SK-N-SH treated with all-trans-retinoic acid at 6 μM for 48 hours (cell line): ENCODE measurements at regions not wholly inside any gene's neighbourhood (a gene's known extent, or its start where the extent isn't known, plus 50 kb on each side); places are given as distances from the start of the nearest gene placed in this dataset.

Source experiments
- ARNTL ChIP-seq: fragments of 450-650 bp; formaldehyde crosslinking; IDR thresholded peaks from 2 replicates; pipeline ENCODE4 v1.5.0; 2020; ENCODE audit warnings: low read depth, mild to moderate bottlenecking, moderate library complexity, borderline replicate concordance
- CSDC2 ChIP-seq: fragments of 250-450 bp; sonication (Bioruptor Pico); IDR thresholded peaks from 2 replicates; pipeline ENCODE4 v1.5.0; 2020; ENCODE audit warnings: mild to moderate bottlenecking, moderate library complexity
- ISL1 ChIP-seq: fragments of 250-450 bp; sonication (Bioruptor Pico); IDR thresholded peaks from 2 replicates; pipeline ENCODE4 v2.1.2; 2022; ENCODE audit warnings: mild to moderate bottlenecking, moderate library complexity
- RARB ChIP-seq: fragments of 250-450 bp; sonication (Bioruptor Pico); IDR thresholded peaks from 2 replicates; pipeline ENCODE4 v1.8.0; 2021; ENCODE audit warnings: mild to moderate bottlenecking, moderate library complexity
- SNAI2 ChIP-seq: fragments of 250-450 bp; sonication (Bioruptor Pico); IDR thresholded peaks from 2 replicates; pipeline ENCODE4 v1.5.0; 2020; ENCODE audit warnings: mild to moderate bottlenecking, moderate library complexity
- ZC3H10 ChIP-seq: fragments of 250-450 bp; sonication (Bioruptor Pico); IDR thresholded peaks from 2 replicates; pipeline ENCODE4 v1.5.1; 2021; ENCODE audit warnings: mild to moderate bottlenecking, moderate library complexity
- ZFP3 ChIP-seq: fragments of 250-450 bp; sonication (Bioruptor Pico); IDR thresholded peaks from 2 replicates; pipeline ENCODE4 v1.5.0; 2020; ENCODE audit warnings: mild to moderate bottlenecking, moderate library complexity
- ZFP30 ChIP-seq: fragments of 450-650 bp; formaldehyde crosslinking; IDR thresholded peaks from 2 replicates; pipeline ENCODE4 v1.5.0; 2022; ENCODE audit warnings: mild to moderate bottlenecking, moderate library complexity
- TF ChIP-seq, protein P1 (sequence below): fragments of 250-450 bp; sonication (Bioruptor Pico); IDR thresholded peaks from 2 replicates; pipeline ENCODE4 v1.5.1; 2020; ENCODE audit warnings: low read depth, mild to moderate bottlenecking, moderate library complexity
- TF ChIP-seq, protein P2 (sequence below): fragments of 250-450 bp; sonication (Bioruptor Pico); IDR thresholded peaks from 2 replicates; pipeline ENCODE4 v1.5.1; 2021; ENCODE audit warnings: mild to moderate bottlenecking, moderate library complexity
- TF ChIP-seq, protein P3 (sequence below): fragments of 250-450 bp; sonication (Bioruptor Pico); IDR thresholded peaks from 2 replicates; pipeline ENCODE4 v1.8.0; 2020; ENCODE audit warnings: mild to moderate bottlenecking, moderate library complexity, borderline replicate concordance
- TF ChIP-seq, protein P4 (sequence below): fragments of 250-450 bp; sonication (Bioruptor Pico); IDR thresholded peaks from 2 replicates; pipeline ENCODE4 v1.5.0; 2020; ENCODE audit warnings: mild to moderate bottlenecking, moderate library complexity

DNA sequence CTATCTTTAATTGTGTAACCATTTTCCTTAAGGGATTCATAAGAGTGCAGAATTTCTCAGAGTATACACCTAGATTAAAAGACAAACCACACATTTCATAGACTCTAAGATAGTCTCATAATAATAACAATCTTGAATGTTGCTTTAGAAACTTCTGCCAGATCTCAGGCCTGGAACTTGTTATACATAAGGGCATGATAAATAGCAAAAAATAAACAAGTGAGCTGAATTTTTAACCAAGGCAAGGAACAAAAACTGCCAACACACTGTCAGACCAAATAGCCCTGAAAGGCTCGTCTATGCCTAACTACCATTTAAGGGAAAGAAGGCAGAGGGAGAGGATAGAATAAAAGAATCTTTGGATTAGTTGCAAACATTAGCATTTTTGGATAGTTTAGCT lies 65.8 kb upstream of the SEMA3C start:
- TF ChIP-seq, protein P1, sequence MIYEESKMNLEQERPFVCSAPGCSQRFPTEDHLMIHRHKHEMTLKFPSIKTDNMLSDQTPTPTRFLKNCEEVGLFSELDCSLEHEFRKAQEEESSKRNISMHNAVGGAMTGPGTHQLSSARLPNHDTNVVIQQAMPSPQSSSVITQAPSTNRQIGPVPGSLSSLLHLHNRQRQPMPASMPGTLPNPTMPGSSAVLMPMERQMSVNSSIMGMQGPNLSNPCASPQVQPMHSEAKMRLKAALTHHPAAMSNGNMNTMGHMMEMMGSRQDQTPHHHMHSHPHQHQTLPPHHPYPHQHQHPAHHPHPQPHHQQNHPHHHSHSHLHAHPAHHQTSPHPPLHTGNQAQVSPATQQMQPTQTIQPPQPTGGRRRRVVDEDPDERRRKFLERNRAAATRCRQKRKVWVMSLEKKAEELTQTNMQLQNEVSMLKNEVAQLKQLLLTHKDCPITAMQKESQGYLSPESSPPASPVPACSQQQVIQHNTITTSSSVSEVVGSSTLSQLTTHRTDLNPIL, result no peak
- TF ChIP-seq ZFP30, result no peak
- no peak for TF ChIP-seq ZFP3 (CRISPR knock-in tag)
- TF ChIP-seq, protein P2, sequence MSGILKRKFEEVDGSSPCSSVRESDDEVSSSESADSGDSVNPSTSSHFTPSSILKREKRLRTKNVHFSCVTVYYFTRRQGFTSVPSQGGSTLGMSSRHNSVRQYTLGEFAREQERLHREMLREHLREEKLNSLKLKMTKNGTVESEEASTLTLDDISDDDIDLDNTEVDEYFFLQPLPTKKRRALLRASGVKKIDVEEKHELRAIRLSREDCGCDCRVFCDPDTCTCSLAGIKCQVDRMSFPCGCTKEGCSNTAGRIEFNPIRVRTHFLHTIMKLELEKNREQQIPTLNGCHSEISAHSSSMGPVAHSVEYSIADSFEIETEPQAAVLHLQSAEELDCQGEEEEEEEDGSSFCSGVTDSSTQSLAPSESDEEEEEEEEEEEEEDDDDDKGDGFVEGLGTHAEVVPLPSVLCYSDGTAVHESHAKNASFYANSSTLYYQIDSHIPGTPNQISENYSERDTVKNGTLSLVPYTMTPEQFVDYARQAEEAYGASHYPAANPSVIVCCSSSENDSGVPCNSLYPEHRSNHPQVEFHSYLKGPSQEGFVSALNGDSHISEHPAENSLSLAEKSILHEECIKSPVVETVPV (CRISPR knock-in tag), result no peak
- TF ChIP-seq ARNTL (CRISPR knock-in tag), result no peak
- TF ChIP-seq RARB (CRISPR knock-in tag), result no peak
- TF ChIP-seq SNAI2 (CRISPR knock-in tag), result no peak
- TF ChIP-seq, protein P3, sequence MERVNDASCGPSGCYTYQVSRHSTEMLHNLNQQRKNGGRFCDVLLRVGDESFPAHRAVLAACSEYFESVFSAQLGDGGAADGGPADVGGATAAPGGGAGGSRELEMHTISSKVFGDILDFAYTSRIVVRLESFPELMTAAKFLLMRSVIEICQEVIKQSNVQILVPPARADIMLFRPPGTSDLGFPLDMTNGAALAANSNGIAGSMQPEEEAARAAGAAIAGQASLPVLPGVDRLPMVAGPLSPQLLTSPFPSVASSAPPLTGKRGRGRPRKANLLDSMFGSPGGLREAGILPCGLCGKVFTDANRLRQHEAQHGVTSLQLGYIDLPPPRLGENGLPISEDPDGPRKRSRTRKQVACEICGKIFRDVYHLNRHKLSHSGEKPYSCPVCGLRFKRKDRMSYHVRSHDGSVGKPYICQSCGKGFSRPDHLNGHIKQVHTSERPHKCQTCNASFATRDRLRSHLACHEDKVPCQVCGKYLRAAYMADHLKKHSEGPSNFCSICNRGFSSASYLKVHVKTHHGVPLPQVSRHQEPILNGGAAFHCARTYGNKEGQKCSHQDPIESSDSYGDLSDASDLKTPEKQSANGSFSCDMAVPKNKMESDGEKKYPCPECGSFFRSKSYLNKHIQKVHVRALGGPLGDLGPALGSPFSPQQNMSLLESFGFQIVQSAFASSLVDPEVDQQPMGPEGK (CRISPR knock-in tag), result no peak
- no peak for TF ChIP-seq ZC3H10 (CRISPR knock-in tag)
- no peak for TF ChIP-seq ISL1 (CRISPR knock-in tag)
- no peak for TF ChIP-seq CSDC2 (CRISPR knock-in tag)
- TF ChIP-seq, protein P4, sequence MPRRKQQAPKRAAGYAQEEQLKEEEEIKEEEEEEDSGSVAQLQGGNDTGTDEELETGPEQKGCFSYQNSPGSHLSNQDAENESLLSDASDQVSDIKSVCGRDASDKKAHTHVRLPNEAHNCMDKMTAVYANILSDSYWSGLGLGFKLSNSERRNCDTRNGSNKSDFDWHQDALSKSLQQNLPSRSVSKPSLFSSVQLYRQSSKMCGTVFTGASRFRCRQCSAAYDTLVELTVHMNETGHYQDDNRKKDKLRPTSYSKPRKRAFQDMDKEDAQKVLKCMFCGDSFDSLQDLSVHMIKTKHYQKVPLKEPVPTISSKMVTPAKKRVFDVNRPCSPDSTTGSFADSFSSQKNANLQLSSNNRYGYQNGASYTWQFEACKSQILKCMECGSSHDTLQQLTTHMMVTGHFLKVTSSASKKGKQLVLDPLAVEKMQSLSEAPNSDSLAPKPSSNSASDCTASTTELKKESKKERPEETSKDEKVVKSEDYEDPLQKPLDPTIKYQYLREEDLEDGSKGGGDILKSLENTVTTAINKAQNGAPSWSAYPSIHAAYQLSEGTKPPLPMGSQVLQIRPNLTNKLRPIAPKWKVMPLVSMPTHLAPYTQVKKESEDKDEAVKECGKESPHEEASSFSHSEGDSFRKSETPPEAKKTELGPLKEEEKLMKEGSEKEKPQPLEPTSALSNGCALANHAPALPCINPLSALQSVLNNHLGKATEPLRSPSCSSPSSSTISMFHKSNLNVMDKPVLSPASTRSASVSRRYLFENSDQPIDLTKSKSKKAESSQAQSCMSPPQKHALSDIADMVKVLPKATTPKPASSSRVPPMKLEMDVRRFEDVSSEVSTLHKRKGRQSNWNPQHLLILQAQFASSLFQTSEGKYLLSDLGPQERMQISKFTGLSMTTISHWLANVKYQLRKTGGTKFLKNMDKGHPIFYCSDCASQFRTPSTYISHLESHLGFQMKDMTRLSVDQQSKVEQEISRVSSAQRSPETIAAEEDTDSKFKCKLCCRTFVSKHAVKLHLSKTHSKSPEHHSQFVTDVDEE, result no peak
